HL-60 (cell line): ENCODE measurements at regions not wholly inside any gene's neighbourhood (a gene's known extent, or its start where the extent isn't known, plus 50 kb on each side); places are given as distances from the start of the nearest gene placed in this dataset.
A peak's percentile ranks its signal among the peaks of the same experiment; 100 is the strongest.

Source experiments
- DNase-seq, 2 experiments: peaks; one replicate each; pipeline ENCODE4 v3.0.0-alpha.2; 2010 to 2020; ENCODE audit warnings: low read depth in 1 of 2, low spot score in 1 of 2
- H3K27ac ChIP-seq: fragments of 250-450 bp; sonication (Bioruptor Pico); replicated peaks from 2 replicates; pipeline ENCODE4 v1.5.1; 2020; ENCODE audit warnings: mild to moderate bottlenecking, moderate library complexity
- H3K27me3 ChIP-seq: fragments of 250-450 bp; sonication (Bioruptor Pico); 2 replicates; pipeline ENCODE4 v1.5.1; 2021; ENCODE audit warnings: mild to moderate bottlenecking, moderate library complexity; ENCODE audit not compliant: insufficient read depth, poor library complexity, severe bottlenecking
- H3K4me3 ChIP-seq: replicated peaks from 2 replicates; pipeline ENCODE4 v1.5.1; 2011; ENCODE audit warnings: mild to moderate bottlenecking, control low read depth, low read length; ENCODE audit not compliant: insufficient read depth
- CTCF ChIP-seq: IDR thresholded peaks from one replicate; pipeline ENCODE4 v1.5.1; 2011; ENCODE audit warnings: low read length, control low read depth, inconsistent platforms; ENCODE audit not compliant: insufficient read depth
- GABPA ChIP-seq: IDR thresholded peaks from 2 replicates; pipeline ENCODE4 v1.6.1; 2012; ENCODE audit warnings: low read depth
- POLR2AphosphoS5 ChIP-seq: IDR thresholded peaks from 2 replicates; pipeline ENCODE4 v1.6.1; 2012; ENCODE audit warnings: low read depth
- REST ChIP-seq: IDR thresholded peaks from 2 replicates; pipeline ENCODE4 v1.6.1; 2012; ENCODE audit warnings: low read depth; ENCODE audit not compliant: insufficient replicate concordance
- SPI1 ChIP-seq: IDR thresholded peaks from 2 replicates; pipeline ENCODE4 v1.6.1; 2012; ENCODE audit warnings: low read depth, mild to moderate bottlenecking, borderline replicate concordance

DNA sequence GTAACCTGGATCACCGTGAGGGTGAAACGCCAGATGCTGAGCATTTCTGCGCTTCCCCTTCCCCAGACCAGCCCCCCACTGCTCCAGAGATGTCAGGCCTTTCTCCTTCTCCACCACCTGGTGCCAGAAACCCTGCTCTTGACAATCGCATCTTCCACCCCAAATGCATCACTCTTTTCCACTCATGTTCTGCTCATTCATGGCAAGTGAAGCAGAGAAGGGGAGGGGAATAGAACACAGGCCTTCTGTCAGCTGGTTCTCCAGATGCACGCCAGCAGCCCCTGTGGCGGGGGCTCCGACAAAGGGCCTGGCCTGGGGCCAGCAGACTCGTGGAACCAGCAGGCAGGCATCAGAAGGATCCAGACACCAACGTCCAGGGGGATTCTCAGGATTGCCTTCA, 68.5 kb upstream of the SVIL start:
- H3K4me3 ChIP-seq: no peak overlapping the region
- no peak for DNase-seq
- H3K27ac ChIP-seq: peak overlapping the region; percentile 31; the same call in 1 of the 2 replicates
- TF ChIP-seq SPI1 (no peak), CTCF (no peak), REST (no peak), POLR2AphosphoS5 (no peak), GABPA (no peak)
- no peaks in the 10 kb centered on the region for H3K27me3 ChIP-seq

- DNase-seq: peak in 1 of 2 experiments; percentile 3
- peak; percentile 49 for TF ChIP-seq REST
- no peak for TF ChIP-seq CTCF
- Histone ChIP-seq H3K27me3 (no peaks in the 10 kb centered on the region), H3K27ac (peak overlapping the region; percentile 31), H3K4me3 (no peak overlapping the region)
Observed at GRCh38 chr10:29702273-29703164, 67.7 kb upstream of the SVIL start.

DNA sequence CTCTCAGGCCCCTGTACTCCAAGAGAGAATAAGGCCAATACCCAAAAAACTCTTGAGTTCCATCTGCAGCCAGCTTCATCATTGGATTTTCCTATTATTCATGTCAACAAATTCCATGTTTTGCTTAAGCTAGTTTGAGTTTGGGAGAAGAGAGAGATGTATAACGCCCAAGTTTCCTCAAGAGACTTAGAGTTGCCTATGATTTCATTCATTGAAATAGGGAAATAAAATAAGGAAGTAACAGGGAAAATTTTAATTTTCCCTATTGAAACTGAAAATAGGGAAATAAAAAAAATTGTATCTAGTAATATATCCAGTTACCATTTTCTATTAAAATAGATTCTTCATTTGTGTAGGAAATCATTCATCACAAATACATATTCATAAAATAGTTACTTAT, 66.5 kb upstream of the SVIL start:
- TF ChIP-seq CTCF (no peak), REST (no peak), POLR2AphosphoS5 (no peak), SPI1 (no peak), GABPA (no peak)
- no peak for DNase-seq
- Histone ChIP-seq H3K4me3 (no peak overlapping the region), H3K27me3 (no peaks in the 10 kb centered on the region), H3K27ac (no peak overlapping the region)
